ENCODE measurements at regions not wholly inside any gene's neighbourhood (a gene's known extent, or its start where the extent isn't known, plus 50 kb on each side); places are given as distances from the start of the nearest gene placed in this dataset.

DNA sequence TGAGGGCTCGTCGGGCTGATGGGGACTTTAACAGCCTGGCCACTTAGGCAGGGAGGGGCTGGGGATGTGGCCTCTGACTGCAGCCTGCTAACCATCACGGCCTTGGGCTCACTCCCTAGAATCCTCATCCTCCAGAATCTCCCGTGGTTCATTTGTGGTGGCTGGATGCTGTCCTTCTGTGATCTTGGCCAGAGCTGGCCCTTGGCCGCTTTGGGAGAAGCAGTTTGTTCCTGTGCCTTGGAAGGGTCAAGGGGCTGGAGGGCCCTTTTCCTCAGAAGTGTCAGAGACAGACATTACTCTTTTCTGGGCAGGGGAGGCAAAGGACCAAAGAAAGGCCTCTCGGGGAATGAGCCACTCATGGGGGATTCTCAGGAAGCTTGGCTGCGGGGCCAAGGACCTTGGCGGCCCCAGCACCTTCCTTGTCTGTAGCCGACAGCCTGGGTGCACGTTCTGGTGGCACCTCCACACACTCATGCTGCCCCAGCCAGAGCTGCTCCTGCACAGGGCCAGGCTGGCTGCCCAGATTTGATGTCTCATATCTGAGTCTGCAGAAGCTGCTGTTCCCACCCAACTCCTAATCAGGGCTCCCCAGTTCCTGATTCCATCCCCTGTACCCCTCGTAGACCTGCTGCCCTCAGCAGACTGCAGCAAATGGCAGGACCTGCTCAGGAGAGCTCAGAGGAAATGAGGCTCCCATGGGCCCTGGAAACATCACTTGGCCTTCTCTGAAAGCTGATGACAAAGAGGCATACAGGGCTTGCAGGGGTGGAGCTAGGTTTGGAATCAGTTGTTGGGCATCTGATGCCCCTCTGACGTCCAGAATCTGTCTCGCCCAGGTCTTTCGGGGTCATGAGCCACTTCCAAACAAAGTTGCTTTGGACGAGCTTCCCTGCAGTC lies 107.7 kb downstream of the CTTN start:
- H3K27ac ChIP-seq: no peak overlapping the region
- intact Hi-C loops (cut with DNase I; ENCODE audit: low total_unique reads): no loop called here
- no peak for DNase-seq

GRCh38 chr11:70506658-70506970 lies 108.3 kb downstream of the CTTN start:
- Histone ChIP-seq H3K9me3 (no peaks in the 10 kb centered on the region), H3K4me3 (no peak overlapping the region), H3K36me3 (no peaks in the 10 kb centered on the region), H3K27ac (no peak overlapping the region), H3K27me3 (no peaks in the 10 kb centered on the region), H3K4me1 (no peaks in the 10 kb centered on the region)
- TF ChIP-seq, protein P1, sequence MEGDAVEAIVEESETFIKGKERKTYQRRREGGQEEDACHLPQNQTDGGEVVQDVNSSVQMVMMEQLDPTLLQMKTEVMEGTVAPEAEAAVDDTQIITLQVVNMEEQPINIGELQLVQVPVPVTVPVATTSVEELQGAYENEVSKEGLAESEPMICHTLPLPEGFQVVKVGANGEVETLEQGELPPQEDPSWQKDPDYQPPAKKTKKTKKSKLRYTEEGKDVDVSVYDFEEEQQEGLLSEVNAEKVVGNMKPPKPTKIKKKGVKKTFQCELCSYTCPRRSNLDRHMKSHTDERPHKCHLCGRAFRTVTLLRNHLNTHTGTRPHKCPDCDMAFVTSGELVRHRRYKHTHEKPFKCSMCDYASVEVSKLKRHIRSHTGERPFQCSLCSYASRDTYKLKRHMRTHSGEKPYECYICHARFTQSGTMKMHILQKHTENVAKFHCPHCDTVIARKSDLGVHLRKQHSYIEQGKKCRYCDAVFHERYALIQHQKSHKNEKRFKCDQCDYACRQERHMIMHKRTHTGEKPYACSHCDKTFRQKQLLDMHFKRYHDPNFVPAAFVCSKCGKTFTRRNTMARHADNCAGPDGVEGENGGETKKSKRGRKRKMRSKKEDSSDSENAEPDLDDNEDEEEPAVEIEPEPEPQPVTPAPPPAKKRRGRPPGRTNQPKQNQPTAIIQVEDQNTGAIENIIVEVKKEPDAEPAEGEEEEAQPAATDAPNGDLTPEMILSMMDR (IDR thresholded peaks at IDR 0.05): no peak
- no peak for DNase-seq
- intact Hi-C loops (cut with DNase I; ENCODE audit: low total_unique reads): no loop called here

More for the DNA sequence above, 107.7 kb downstream of the CTTN start:
- Histone ChIP-seq H3K36me3 (no peaks in the 10 kb centered on the region), H3K9me3 (no peaks in the 10 kb centered on the region), H3K4me3 (no peak overlapping the region), H3K4me1 (no peaks in the 10 kb centered on the region), H3K27me3 (no peaks in the 10 kb centered on the region)
- TF ChIP-seq, protein P1 (IDR thresholded peaks at IDR 0.05): no peak
- no peak for TF ChIP-seq POLR2A (IDR thresholded peaks at IDR 0.05)

DNA sequence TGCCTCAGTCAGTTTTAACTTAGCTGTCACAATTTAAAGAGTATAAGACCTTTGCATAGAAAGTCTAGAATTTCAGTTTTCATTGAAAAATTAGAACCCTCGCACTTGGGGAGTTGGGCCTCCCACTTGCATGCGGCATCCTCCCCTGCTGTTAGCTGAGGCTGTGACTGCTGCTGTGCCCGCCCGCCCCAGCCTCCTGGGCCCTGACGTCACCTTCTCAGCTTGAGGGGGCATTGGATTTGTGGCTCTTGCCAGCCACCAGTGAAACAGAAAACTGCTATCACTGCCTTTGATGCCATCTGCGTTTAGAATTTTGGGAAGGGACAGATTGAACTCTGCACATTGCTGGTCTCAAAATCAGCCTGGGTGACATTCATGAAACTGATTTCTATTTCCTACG lies 108.7 kb downstream of the CTTN start:
- Histone ChIP-seq H3K9me3 (no peaks in the 10 kb centered on the region), H3K27ac (no peak overlapping the region), H3K36me3 (no peaks in the 10 kb centered on the region), H3K4me1 (no peaks in the 10 kb centered on the region), H3K4me3 (no peak overlapping the region), H3K27me3 (no peaks in the 10 kb centered on the region)
- no peak for DNase-seq
- no peak for TF ChIP-seq POLR2A (IDR thresholded peaks at IDR 0.05)
- TF ChIP-seq, protein P1 (IDR thresholded peaks at IDR 0.05): no peak
- intact Hi-C loops (cut with DNase I; ENCODE audit: low total_unique reads): no loop called here

GRCh38 chr11:70507466-70508230 lies 109.3 kb downstream of the CTTN start:
- Histone ChIP-seq H3K4me1 (no peaks in the 10 kb centered on the region), H3K36me3 (no peaks in the 10 kb centered on the region), H3K27ac (no peak overlapping the region), H3K9me3 (no peaks in the 10 kb centered on the region), H3K27me3 (no peaks in the 10 kb centered on the region), H3K4me3 (no peak overlapping the region)
- TF ChIP-seq POLR2A (IDR thresholded peaks at IDR 0.05): no peak
- TF ChIP-seq, protein P1 (IDR thresholded peaks at IDR 0.05): no peak
- no peak for DNase-seq
- intact Hi-C loops (cut with DNase I; ENCODE audit: low total_unique reads): no loop called here

DNA sequence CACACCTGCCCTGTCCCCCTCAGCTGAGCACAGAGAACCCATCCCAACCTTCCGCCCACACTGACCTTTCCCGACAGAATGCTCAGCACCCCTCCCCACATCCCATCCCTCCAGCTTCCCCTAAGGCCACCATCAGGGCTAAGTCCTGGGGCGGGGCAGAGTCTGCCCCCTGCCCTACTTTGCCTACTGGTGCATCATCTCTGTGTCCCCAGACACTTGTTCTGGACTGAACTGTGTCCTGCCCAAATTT lies 109.8 kb downstream of the CTTN start:
- no peak for DNase-seq
- Histone ChIP-seq H3K27ac (no peak overlapping the region), H3K9me3 (no peaks in the 10 kb centered on the region), H3K36me3 (no peaks in the 10 kb centered on the region), H3K4me1 (no peaks in the 10 kb centered on the region), H3K4me3 (no peak overlapping the region), H3K27me3 (no peaks in the 10 kb centered on the region)
- intact Hi-C loops (cut with DNase I; ENCODE audit: low total_unique reads): no loop called here
- no peak for TF ChIP-seq POLR2A (IDR thresholded peaks at IDR 0.05)
